Ascending aorta (tissue), 2 donors: ENCODE measurements at regions not wholly inside any gene's neighbourhood (a gene's known extent, or its start where the extent isn't known, plus 50 kb on each side); places are given as distances from the start of the nearest gene placed in this dataset.

Experiments
- DNase-seq, 2 donors: peaks; one replicate each; pipeline ENCODE4 v3.0.0-alpha.2; 2019; ENCODE audit warnings: low spot score in 2 of 2
- H3K27ac ChIP-seq, 2 donors: fragments of 200-600 bp; sonication (generic); one replicate each; pipeline ENCODE4 v1.5.1; 2016 to 2017; ENCODE audit warnings: mild to moderate bottlenecking in 1 of 2
- H3K27me3 ChIP-seq: fragments of 200-600 bp; sonication (generic); one replicate; pipeline ENCODE4 v1.5.1; 2017
- H3K36me3 ChIP-seq, 2 donors: fragments of 200-600 bp; sonication (generic); one replicate each; pipeline ENCODE4 v1.5.1; 2016
- H3K4me1 ChIP-seq, 2 donors: fragments of 200-600 bp; sonication (generic); one replicate each; pipeline ENCODE4 v1.5.1; 2016 to 2017; ENCODE audit warnings: mild to moderate bottlenecking in 1 of 2
- H3K4me3 ChIP-seq, 2 donors: fragments of 200-600 bp; sonication (generic); one replicate each; pipeline ENCODE4 v1.5.1; 2016 to 2017; ENCODE audit warnings: mild to moderate bottlenecking in 1 of 2
- H3K9me3 ChIP-seq, 2 donors: fragments of 200-600 bp; sonication (generic); one replicate each; pipeline ENCODE4 v1.5.1; 2016
- CTCF ChIP-seq, 3 experiments: fragments of 200-600 bp in 2 of 3; fragments of 450-650 bp in 1 of 3; sonication (generic) in 2 of 3; IDR thresholded peaks; one replicate each; pipeline ENCODE4 v1.5.1; 2016 to 2019; ENCODE audit warnings: antibody characterized with exemption in 3 of 3, mild to moderate bottlenecking in 1 of 3, moderate library complexity in 1 of 3
- intact Hi-C: fragments of 100-400 bp; cut with DNase I; formaldehyde crosslinking; loops from one replicate; pipeline ENCODE4 v1.15.1; 2023

DNA sequence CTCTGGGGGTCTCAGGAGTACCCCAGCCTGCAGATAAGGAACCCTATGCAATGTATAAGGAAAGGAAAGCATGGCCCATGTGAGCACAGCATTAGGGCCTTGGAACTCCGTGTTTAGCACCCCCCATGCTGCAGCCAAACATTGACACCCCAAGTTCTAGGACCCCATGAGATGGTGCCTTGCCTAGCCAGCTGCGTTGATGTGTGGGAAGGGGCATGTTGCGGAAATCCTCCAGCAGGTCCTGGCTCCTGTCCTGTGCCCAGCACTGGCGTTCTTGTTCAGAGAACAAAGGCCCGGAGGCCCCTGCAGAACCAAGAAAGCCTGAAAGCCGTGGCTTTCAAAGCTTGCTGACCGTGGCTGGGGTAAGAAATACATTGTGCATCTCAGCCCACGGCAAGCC lies 99.4 kb upstream of the DIO3 start:
- intact Hi-C loops, result no loop called here
- Histone ChIP-seq H3K36me3 (no peaks in the 10 kb centered on the region), H3K9me3 (no peaks in the 10 kb centered on the region), H3K27ac (no peak overlapping the region), H3K4me3 (no peak overlapping the region), H3K4me1 (peaks cover 0 to 7% of the 10 kb centered on the region in 2 donors), H3K27me3 (peaks cover 16% of the 10 kb centered on the region)
- DNase-seq, result peak in 1 of 2 donors; percentile 38
- TF ChIP-seq CTCF (IDR thresholded peaks at IDR 0.05), result no peak

- no peaks in the 10 kb centered on the region for H3K36me3 ChIP-seq
- no peaks in the 10 kb centered on the region for H3K9me3 ChIP-seq
- no peak overlapping the region for H3K27ac ChIP-seq
- H3K4me1 ChIP-seq, result peaks cover 0 to 7% of the 10 kb centered on the region in 2 donors
- intact Hi-C loops, result no loop called here
- peak in 1 of 2 donors; percentile 34 for DNase-seq
- no peak overlapping the region for H3K4me3 ChIP-seq
- TF ChIP-seq CTCF (IDR thresholded peaks at IDR 0.05), result no peak
- peaks cover 6% of the 10 kb centered on the region for H3K27me3 ChIP-seq
Measured at GRCh38 chr14:101462726-101463565, 98.3 kb upstream of the DIO3 start.

DNA sequence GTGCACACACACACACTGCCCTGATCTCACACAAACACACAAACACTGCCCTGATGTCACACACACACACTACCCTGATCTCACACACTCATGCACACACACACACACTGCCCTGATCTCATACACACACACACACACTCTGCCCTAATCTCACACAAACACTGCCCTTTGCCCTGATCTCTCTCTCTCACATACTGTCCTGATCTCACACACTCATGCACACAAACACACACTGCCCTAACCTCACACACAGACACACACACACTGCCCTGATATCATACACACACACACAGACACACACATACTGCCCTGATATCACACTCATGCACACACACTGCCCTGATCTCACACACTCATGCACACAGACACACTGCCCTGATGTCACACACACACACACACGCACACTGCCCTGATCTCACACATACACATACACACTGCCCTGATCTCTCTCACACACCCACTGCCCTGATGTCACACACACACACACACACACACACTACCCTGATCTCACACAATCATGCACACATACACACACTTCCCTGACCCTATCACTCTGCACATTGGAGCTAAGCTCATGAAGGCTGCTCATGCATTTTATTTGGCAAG lies 97.6 kb upstream of the DIO3 start:
- TF ChIP-seq CTCF (IDR thresholded peaks at IDR 0.05), result no peak
- Histone ChIP-seq H3K9me3 (no peaks in the 10 kb centered on the region), H3K27ac (no peak overlapping the region), H3K36me3 (no peaks in the 10 kb centered on the region), H3K4me3 (no peak overlapping the region), H3K4me1 (peaks cover 0 to 3% of the 10 kb centered on the region in 2 donors), H3K27me3 (no peaks in the 10 kb centered on the region)
- DNase-seq, result peak in 1 of 2 donors; percentile 44
- intact Hi-C loops, result no loop called here

DNA sequence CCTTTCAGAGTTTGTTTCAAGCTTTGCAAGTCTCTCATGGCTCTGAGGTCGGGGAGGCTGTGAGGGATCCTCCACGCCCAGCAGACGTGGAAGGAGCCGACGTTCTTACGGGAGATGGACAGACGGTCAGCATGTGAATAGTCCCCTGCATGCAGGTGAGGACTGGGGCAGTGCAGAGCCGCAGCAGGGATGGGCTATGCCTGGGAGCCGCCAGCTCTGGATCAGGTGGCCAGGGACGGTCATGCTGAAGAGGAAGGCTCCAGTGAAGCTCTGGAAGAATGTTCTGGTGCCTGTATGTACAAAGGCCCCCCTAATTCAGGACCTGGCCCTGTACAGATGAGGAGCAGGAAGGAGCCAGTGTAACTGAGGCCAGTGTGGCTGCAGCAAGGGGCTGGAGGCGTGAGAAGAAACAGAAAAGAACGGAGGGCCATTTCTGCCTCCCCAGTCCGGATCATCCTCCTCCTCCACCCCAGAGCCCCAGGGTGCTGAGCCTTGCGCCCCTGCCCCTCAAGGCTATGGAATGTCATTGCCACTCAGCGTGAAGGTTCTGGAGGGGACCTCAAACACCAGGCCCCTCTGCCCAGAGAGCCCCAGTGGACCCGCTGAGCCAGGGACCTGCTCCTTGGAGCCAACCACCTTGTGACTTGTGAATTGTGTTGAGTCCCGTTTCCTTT lies 96.8 kb upstream of the DIO3 start:
- no peak overlapping the region for H3K27ac ChIP-seq
- no peaks in the 10 kb centered on the region for H3K36me3 ChIP-seq
- intact Hi-C loops, result no loop called here
- DNase-seq, result peak in 1 of 2 donors; percentile 40
- H3K4me1 ChIP-seq, result no peaks in the 10 kb centered on the region
- H3K27me3 ChIP-seq, result no peaks in the 10 kb centered on the region
- no peaks in the 10 kb centered on the region for H3K9me3 ChIP-seq
- no peak overlapping the region for H3K4me3 ChIP-seq
- no peak for TF ChIP-seq CTCF (IDR thresholded peaks at IDR 0.05)

DNA sequence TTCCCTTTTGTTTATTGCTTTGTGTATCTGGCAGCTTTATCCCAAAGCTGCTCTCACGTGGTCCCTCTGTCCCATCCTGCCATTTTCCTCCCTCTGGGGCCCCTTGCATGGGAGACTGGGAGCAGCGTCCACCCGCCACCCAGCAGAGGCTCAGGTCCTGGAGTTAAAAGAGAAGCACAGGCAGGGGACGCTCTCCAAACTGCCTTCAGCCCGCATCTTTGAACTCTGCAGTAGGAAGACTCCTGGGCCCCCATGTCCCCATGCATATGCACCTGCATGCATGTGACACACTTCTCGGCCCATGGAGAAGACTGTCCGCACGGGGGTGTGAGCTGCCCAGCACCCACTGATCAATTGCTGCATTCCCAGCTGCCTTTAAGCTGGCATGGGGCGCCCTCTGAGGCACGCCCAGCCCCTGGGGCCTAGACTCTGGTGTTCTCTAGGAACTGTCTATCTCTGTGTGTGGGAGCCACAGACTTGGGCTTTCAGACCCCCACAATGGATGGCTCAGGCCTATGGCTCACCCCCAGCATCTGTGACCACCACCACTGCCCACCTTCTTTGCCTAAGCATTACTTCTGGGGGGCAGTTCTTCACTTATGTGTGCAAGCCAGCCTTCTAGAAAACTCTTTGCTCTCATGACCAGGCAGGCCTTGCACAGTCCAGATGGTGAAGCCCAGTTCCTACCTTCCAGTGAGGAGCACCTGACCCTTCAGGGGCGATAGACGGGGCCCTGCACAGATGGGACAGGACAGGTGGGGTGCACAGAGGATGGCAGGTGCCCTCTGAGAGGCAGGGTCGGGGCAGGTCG lies 96.1 kb upstream of the DIO3 start:
- Histone ChIP-seq H3K36me3 (no peaks in the 10 kb centered on the region), H3K27ac (no peak overlapping the region), H3K27me3 (no peaks in the 10 kb centered on the region), H3K4me1 (no peaks in the 10 kb centered on the region), H3K9me3 (no peaks in the 10 kb centered on the region), H3K4me3 (no peak overlapping the region)
- DNase-seq, result peak in 1 of 2 donors; percentile 50
- no peak for TF ChIP-seq CTCF (IDR thresholded peaks at IDR 0.05)
- intact Hi-C loops, result no loop called here
